T-helper 2 cell (primary cell): ENCODE measurements at regions not wholly inside any gene's neighbourhood (a gene's known extent, or its start where the extent isn't known, plus 50 kb on each side); places are given as distances from the start of the nearest gene placed in this dataset.
"Not testable (repeated sequence)": the region's sequence is repeated elsewhere in the genome, so short reads cannot be mapped to it uniquely, and the experiment has no call there.

Source experiments
- DNase-seq, 5 experiments: peaks; one replicate each; pipeline versions ENCODE4 v3.0.0 to v3.0.0-alpha.2; 2012 to 2022

- no peak for DNase-seq
These were observed 109.3 kb upstream of the FOXB1 start for GRCh38 chr15:59894835-59895234.

GRCh38 chr15:59892985-59893384, 111.1 kb upstream of the FOXB1 start:
- peak in 1 of 5 experiments; percentile 6 for DNase-seq

- not testable (repeated sequence) for DNase-seq
These were observed 116.2 kb upstream of the FOXB1 start for GRCh38 chr15:59887870-59888269.

- DNase-seq: no peak
These were observed 116.9 kb upstream of the FOXB1 start for GRCh38 chr15:59887211-59887610.

GRCh38 chr15:59886441-59886840, 117.7 kb upstream of the FOXB1 start:
- no peak for DNase-seq

- no peak for DNase-seq
These were observed 118.3 kb upstream of the FOXB1 start for GRCh38 chr15:59885832-59886231.

- no peak for DNase-seq
These were observed 124.4 kb upstream of the FOXB1 start for GRCh38 chr15:59879506-59880265.

- no peak for DNase-seq
These were observed 128.0 kb upstream of the FOXB1 start for GRCh38 chr15:59876140-59876539.

GRCh38 chr15:59873644-59874272, 130.4 kb upstream of the FOXB1 start:
- DNase-seq: no peak

- no peak for DNase-seq
These were observed 136.8 kb upstream of the FOXB1 start for GRCh38 chr15:59867086-59867855.

GRCh38 chr15:59866642-59867041, 137.5 kb upstream of the FOXB1 start:
- DNase-seq: no peak

- DNase-seq: no peak
These were observed 141.6 kb upstream of the FOXB1 start for GRCh38 chr15:59862191-59863155.

GRCh38 chr15:59847968-59848367, 156.1 kb upstream of the FOXB1 start:
- no peak for DNase-seq

GRCh38 chr15:59845942-59846499, 156.9 kb upstream of the BNIP2 start:
- DNase-seq: no peak

- DNase-seq: no peak
These were observed 154.5 kb upstream of the BNIP2 start for GRCh38 chr15:59843609-59844008.

GRCh38 chr15:59841036-59841435, 151.9 kb upstream of the BNIP2 start:
- DNase-seq: no peak

GRCh38 chr15:59839906-59840305, 150.8 kb upstream of the BNIP2 start:
- no peak for DNase-seq

- no peak for DNase-seq
These were observed 149.8 kb upstream of the BNIP2 start for GRCh38 chr15:59838900-59839299.

- no peak for DNase-seq
These were observed 146.7 kb upstream of the BNIP2 start for GRCh38 chr15:59835776-59836175.

GRCh38 chr15:59834528-59834927, 145.4 kb upstream of the BNIP2 start:
- DNase-seq: no peak

GRCh38 chr15:59833366-59833765, 144.2 kb upstream of the BNIP2 start:
- no peak for DNase-seq

GRCh38 chr15:59830873-59831272, 141.8 kb upstream of the BNIP2 start:
- no peak for DNase-seq
